Erythroblast (primary cell): ENCODE measurements at regions not wholly inside any gene's neighbourhood (a gene's known extent, or its start where the extent isn't known, plus 50 kb on each side); places are given as distances from the start of the nearest gene placed in this dataset.

Experiments
- GATA1 ChIP-seq: IDR thresholded peaks from 2 replicates; pipeline ENCODE4 v1.6.1; 2011; ENCODE audit warnings: low read depth, mild to moderate bottlenecking, control low read depth, low read length, moderate library complexity
- POLR2A ChIP-seq: IDR thresholded peaks from 2 replicates; pipeline ENCODE4 v1.6.1; 2011; ENCODE audit warnings: mild to moderate bottlenecking, low read length

DNA sequence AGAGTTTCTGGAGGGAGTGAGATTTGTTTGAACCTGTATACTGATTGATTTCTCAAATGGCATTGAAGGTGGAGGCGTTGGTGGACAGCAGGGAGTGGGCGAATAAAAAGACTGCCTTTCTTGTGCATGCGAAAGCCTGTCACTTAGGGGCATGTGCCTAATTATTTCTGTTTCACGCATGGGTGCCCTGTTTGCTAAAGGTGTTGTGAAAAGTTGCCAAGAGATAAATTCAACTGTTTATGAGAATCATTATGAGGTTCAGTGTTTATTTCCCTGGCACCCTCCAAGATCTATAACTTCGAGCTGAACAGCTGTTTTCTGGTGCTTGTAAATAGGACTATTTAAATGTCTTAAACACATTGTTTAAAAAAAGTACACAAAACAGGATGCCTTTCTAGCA is 67.4 kb upstream of the DMRTA1 start:
- TF ChIP-seq POLR2A: no peak
- no peak for TF ChIP-seq GATA1
